ENCODE measurements at regions not wholly inside any gene's neighbourhood (a gene's known extent, or its start where the extent isn't known, plus 50 kb on each side); places are given as distances from the start of the nearest gene placed in this dataset.
"Not testable (repeated sequence)": the region's sequence is repeated elsewhere in the genome, so short reads cannot be mapped to it uniquely, and the experiment has no call there.

DNA sequence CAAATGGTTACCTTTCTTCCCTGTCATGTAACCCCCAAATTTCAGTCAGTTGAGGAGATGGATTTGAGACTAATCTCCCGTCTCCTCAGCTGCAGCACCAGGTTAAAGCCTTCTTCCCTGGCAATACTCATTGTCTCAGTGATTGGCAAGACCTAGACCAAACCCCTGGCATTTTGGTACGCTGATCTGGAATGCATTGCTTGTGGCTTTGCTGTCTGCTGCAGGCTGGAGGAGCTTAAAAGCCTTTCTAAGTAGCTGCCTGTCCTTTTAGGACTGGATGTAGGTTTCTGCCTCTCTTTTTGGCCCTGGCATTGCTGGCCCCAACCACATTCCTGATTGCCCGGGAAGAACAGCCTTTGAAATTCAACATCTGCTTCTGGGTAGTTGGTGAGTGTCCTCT, 729.6 kb upstream of the GJE1 start:
- Histone ChIP-seq H3K9me3 (ENCODE audit: control insufficient read depth, low read length) (peaks cover 4% of the 10 kb centered on the region), H3K4me1 (ENCODE audit: control insufficient read depth, insufficient read depth, low read length, poor library complexity, severe bottlenecking) (no peaks in the 10 kb centered on the region), H3K4me3 (ENCODE audit: insufficient read depth, low read depth, low read length, poor library complexity, severe bottlenecking) (no peak overlapping the region), H3K36me3 (ENCODE audit: control insufficient read depth, insufficient read depth, low read length) (no peaks in the 10 kb centered on the region), H3K27ac (ENCODE audit: insufficient read depth, low read length, poor library complexity, severe bottlenecking) (no peak overlapping the region), H3K27me3 (replicated peaks; ENCODE audit: control insufficient read depth, insufficient read depth, low read length, poor library complexity, severe bottlenecking) (no peaks in the 10 kb centered on the region)
- no peak for DNase-seq

DNA sequence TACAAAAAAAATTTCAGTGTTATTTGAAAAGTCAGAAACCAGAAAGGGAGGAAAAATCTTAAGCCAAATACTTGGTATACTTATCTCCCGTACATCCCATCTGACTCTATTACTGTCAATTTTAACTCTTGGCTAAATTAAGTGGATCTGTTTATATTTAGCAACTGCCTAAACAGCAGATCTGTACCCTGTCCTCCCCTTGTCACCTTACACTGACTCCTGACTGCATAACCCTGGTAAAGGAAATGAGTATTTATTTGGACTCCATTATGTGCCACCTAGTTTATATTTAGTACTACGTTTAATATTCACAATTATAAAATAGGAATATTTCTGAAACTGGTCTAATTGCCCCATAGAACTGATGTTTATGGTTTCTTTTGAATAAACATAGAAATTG, 730.2 kb upstream of the GJE1 start:
- Histone ChIP-seq H3K4me1 (ENCODE audit: control insufficient read depth, insufficient read depth, low read length, poor library complexity, severe bottlenecking) (no peaks in the 10 kb centered on the region), H3K27me3 (replicated peaks; ENCODE audit: control insufficient read depth, insufficient read depth, low read length, poor library complexity, severe bottlenecking) (no peaks in the 10 kb centered on the region), H3K36me3 (ENCODE audit: control insufficient read depth, insufficient read depth, low read length) (no peaks in the 10 kb centered on the region), H3K27ac (ENCODE audit: insufficient read depth, low read length, poor library complexity, severe bottlenecking) (no peak overlapping the region), H3K9me3 (ENCODE audit: control insufficient read depth, low read length) (no peaks in the 10 kb centered on the region), H3K4me3 (ENCODE audit: insufficient read depth, low read depth, low read length, poor library complexity, severe bottlenecking) (no peak overlapping the region)
- DNase-seq: no peak

DNA sequence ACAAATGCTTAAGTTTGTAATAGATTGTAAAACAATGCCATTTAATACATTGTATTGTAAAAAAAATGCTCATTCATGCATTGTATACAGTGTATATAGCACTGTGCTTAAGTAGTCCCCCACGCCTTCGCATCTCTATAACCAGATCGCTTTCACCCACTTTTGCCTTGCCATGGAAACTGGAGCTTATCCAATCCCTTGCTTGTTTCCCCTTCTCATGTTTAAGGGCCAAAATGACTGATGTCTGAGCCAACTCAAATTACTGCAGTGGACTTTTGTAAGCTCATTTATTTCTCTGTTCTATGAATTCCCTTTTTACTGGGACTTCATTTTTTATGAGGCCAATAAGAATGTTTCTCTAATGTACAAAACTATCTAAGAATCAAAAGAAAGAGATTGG, 730.9 kb upstream of the GJE1 start:
- no peak overlapping the region for H3K4me3 ChIP-seq (ENCODE audit: insufficient read depth, low read depth, low read length, poor library complexity, severe bottlenecking)
- no peaks in the 10 kb centered on the region for H3K4me1 ChIP-seq (ENCODE audit: control insufficient read depth, insufficient read depth, low read length, poor library complexity, severe bottlenecking)
- H3K9me3 ChIP-seq (ENCODE audit: control insufficient read depth, low read length): no peaks in the 10 kb centered on the region
- H3K27ac ChIP-seq (ENCODE audit: insufficient read depth, low read length, poor library complexity, severe bottlenecking): no peak overlapping the region
- no peaks in the 10 kb centered on the region for H3K27me3 ChIP-seq (replicated peaks; ENCODE audit: control insufficient read depth, insufficient read depth, low read length, poor library complexity, severe bottlenecking)
- no peaks in the 10 kb centered on the region for H3K36me3 ChIP-seq (ENCODE audit: control insufficient read depth, insufficient read depth, low read length)
- DNase-seq: no peak

DNA sequence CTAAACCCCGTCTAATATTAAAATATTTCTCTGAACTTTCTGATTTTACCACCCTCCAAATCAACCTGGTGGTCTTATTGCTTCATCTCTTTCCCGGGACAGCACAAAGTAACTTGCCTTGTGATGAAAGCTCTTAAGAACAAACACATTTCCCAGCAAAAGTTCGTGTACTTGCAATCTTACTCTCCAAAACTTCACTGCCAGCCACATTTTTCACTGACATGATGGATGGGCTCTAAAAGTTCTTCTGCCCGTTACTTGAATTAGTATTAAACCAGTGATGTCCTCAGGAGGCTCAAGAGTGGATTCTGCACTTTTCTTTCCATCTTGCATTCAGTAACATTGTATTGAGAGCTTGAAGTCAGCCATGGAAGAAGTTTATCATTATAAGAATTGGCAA, 731.6 kb upstream of the GJE1 start:
- Histone ChIP-seq H3K4me1 (ENCODE audit: control insufficient read depth, insufficient read depth, low read length, poor library complexity, severe bottlenecking) (no peaks in the 10 kb centered on the region), H3K27ac (ENCODE audit: insufficient read depth, low read length, poor library complexity, severe bottlenecking) (no peak overlapping the region), H3K9me3 (ENCODE audit: control insufficient read depth, low read length) (no peaks in the 10 kb centered on the region), H3K36me3 (ENCODE audit: control insufficient read depth, insufficient read depth, low read length) (no peaks in the 10 kb centered on the region), H3K4me3 (ENCODE audit: insufficient read depth, low read depth, low read length, poor library complexity, severe bottlenecking) (no peak overlapping the region), H3K27me3 (replicated peaks; ENCODE audit: control insufficient read depth, insufficient read depth, low read length, poor library complexity, severe bottlenecking) (no peaks in the 10 kb centered on the region)
- no peak for DNase-seq

DNA sequence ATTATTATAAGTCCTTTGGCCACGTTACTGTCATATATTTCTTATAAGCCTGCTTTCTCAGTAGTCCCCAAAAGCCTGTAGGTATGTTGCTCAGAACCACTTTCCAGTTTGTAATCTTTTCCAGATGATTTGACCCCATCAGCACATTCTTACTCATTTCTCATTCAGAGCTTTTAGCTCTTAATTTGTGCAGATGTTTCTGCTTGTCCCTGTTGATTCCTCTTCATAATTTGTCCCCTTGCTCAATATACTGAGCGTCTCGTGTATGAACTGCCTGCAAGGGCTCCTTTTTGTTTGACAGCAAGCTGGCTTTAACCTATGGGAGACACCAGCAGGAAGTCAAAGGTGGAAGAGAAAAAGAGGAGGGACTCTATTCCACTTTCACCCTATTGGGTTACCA, 733.8 kb upstream of the GJE1 start:
- H3K9me3 ChIP-seq (ENCODE audit: control insufficient read depth, low read length): no peaks in the 10 kb centered on the region

DNA sequence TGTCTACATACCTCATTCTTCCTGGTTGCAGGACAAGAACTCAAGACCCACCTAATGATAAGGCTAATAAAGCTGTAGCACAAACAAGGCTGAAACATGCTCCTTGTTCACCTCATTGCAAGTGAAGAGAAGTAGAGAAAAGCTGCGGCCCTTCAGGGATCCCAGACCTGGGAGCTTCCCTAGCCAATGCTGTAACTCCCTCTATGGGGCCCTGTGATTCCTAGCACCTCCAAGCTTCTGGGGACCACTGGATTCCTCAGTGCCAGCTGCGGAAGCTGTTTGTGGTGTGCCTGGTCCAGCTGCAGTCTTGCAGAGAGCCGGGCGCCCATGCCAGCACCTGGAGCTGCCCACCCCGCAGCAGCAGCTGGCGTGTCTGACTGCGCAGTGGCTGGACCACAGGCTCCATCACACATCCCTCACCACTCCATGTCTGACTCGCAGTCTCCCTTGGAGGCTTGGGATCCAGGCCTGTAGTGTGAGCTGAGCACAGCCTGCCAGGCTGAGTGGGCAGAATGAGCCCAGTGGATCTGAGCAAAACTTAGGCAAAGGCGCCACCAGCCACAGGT, 737.2 kb upstream of the GJE1 start:
- no peak for DNase-seq
- H3K9me3 ChIP-seq (ENCODE audit: control insufficient read depth, low read length): no peaks in the 10 kb centered on the region

More for the DNA sequence above, 733.8 kb upstream of the GJE1 start:
- Histone ChIP-seq H3K4me3 (ENCODE audit: insufficient read depth, low read depth, low read length, poor library complexity, severe bottlenecking) (no peak overlapping the region), H3K36me3 (ENCODE audit: control insufficient read depth, insufficient read depth, low read length) (no peaks in the 10 kb centered on the region), H3K27me3 (replicated peaks; ENCODE audit: control insufficient read depth, insufficient read depth, low read length, poor library complexity, severe bottlenecking) (no peaks in the 10 kb centered on the region), H3K27ac (ENCODE audit: insufficient read depth, low read length, poor library complexity, severe bottlenecking) (no peak overlapping the region), H3K4me1 (ENCODE audit: control insufficient read depth, insufficient read depth, low read length, poor library complexity, severe bottlenecking) (no peaks in the 10 kb centered on the region)
- DNase-seq: no peak

DNA sequence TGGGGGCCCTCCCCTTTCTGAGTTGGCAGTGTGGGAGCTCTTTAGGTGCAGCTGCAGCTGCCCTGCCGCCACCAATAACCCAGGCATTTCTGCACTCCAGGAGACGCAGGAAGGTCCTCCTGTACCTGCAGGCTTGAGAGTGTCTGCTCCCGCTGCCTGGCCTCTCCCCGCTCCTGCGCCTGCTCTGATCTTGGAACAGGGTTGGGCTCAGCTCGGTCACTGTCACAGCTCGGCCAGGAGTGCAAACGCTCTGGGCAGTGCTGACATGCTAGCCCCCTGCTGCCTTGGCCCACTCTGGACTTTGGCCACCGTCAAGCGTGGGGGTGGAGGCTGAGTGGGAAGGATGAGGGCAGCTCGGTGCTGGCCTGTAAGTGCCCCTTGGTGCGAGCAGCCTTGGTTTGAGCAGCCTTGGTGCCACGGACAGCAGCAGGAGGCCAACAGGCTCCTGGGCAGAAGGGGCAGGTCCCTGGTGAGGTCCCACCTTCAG, 738.1 kb upstream of the GJE1 start:
- H3K4me1 ChIP-seq (ENCODE audit: control insufficient read depth, insufficient read depth, low read length, poor library complexity, severe bottlenecking): no peaks in the 10 kb centered on the region
- H3K36me3 ChIP-seq (ENCODE audit: control insufficient read depth, insufficient read depth, low read length): no peaks in the 10 kb centered on the region
- DNase-seq: no peak

More for the DNA sequence above, 737.2 kb upstream of the GJE1 start:
- H3K4me1 ChIP-seq (ENCODE audit: control insufficient read depth, insufficient read depth, low read length, poor library complexity, severe bottlenecking): no peaks in the 10 kb centered on the region
- no peak overlapping the region for H3K27ac ChIP-seq (ENCODE audit: insufficient read depth, low read length, poor library complexity, severe bottlenecking)
- H3K4me3 ChIP-seq (ENCODE audit: insufficient read depth, low read depth, low read length, poor library complexity, severe bottlenecking): no peak overlapping the region
- no peaks in the 10 kb centered on the region for H3K36me3 ChIP-seq (ENCODE audit: control insufficient read depth, insufficient read depth, low read length)
- H3K27me3 ChIP-seq (replicated peaks; ENCODE audit: control insufficient read depth, insufficient read depth, low read length, poor library complexity, severe bottlenecking): no peaks in the 10 kb centered on the region

DNA sequence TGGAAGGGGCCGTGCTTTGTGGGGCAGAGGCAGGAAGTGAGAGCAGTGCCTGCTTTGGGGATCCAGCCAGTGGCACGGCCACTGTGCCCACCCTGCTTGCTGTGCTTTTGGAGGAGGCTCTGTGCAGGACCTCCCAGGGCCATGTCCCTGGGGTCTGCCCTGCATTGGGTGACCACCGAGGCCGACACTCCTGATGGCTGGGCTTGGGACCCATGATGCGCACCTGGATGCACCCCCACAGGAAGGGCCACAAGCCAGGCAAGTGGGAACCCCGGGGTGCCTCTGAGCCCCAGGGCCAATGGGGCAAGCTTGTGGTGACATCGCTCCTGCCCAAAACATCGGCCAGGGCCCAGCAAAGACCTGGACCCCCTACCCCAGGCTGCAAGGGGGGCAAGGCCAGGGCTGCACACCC, 738.6 kb upstream of the GJE1 start:
- H3K27ac ChIP-seq (ENCODE audit: insufficient read depth, low read length, poor library complexity, severe bottlenecking): no peak overlapping the region
- no peaks in the 10 kb centered on the region for H3K36me3 ChIP-seq (ENCODE audit: control insufficient read depth, insufficient read depth, low read length)
- no peak overlapping the region for H3K4me3 ChIP-seq (ENCODE audit: insufficient read depth, low read depth, low read length, poor library complexity, severe bottlenecking)
- H3K27me3 ChIP-seq (replicated peaks; ENCODE audit: control insufficient read depth, insufficient read depth, low read length, poor library complexity, severe bottlenecking): no peaks in the 10 kb centered on the region
- no peaks in the 10 kb centered on the region for H3K9me3 ChIP-seq (ENCODE audit: control insufficient read depth, low read length)
- DNase-seq: no peak
- H3K4me1 ChIP-seq (ENCODE audit: control insufficient read depth, insufficient read depth, low read length, poor library complexity, severe bottlenecking): no peaks in the 10 kb centered on the region

More for the DNA sequence above, 738.1 kb upstream of the GJE1 start:
- Histone ChIP-seq H3K27ac (ENCODE audit: insufficient read depth, low read length, poor library complexity, severe bottlenecking) (no peak overlapping the region), H3K4me3 (ENCODE audit: insufficient read depth, low read depth, low read length, poor library complexity, severe bottlenecking) (no peak overlapping the region), H3K27me3 (replicated peaks; ENCODE audit: control insufficient read depth, insufficient read depth, low read length, poor library complexity, severe bottlenecking) (no peaks in the 10 kb centered on the region), H3K9me3 (ENCODE audit: control insufficient read depth, low read length) (no peaks in the 10 kb centered on the region)

DNA sequence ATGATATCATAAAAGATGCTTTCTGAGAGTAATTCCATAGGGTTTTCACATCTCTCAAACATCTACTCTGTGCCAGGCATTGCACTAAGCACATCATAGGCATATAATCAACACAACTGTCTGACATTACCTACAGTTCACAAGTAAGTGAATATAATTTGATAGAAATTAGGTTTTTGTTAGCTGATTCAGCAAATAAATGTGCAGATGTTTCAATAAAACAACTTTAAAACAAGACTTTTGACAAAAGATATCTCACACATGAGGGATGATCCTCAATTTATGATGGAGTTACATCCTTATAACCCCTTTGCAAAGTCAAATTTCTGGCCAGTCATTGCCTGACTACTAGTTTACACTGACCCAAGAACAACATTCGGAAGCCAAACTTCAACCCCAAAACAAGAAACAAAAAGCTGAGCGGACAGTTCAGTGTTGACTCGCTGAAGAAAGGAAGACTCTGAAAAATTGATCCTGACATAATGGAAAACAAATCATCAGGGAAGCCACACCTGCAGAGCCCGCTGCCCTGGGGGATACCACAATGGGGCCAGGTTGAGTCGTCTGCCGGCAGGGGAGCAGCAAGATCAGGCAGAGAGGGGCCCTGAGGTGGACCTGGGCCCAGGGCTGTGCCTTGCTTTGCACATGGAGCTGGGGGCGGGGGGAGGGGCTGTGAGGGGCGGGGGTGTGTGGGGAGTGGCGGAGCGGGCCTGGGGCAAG, 739.2 kb upstream of the GJE1 start:
- Histone ChIP-seq H3K36me3 (ENCODE audit: control insufficient read depth, insufficient read depth, low read length) (no peaks in the 10 kb centered on the region), H3K27me3 (replicated peaks; ENCODE audit: control insufficient read depth, insufficient read depth, low read length, poor library complexity, severe bottlenecking) (no peaks in the 10 kb centered on the region)

DNA sequence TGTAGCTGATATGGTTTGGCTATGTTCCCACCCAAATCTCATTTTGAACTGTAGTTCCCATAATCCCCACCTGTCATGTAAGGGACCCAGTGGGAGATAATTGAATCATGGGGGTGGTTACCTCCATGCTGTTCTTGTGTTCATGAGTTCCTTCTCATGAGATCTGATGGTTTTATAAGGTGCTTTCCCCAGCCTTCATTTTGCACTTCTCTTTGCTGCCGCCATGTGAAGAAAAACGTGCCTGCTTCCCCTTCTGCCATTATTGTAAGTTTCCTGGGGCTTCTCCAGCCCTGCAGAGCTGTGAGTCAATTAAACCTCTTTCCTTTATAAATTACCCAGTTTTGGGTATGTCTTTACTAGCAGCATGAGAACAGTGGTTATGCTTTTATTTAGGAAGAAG, 741.6 kb upstream of the GJE1 start:
- H3K27ac ChIP-seq (ENCODE audit: insufficient read depth, low read length, poor library complexity, severe bottlenecking); H3K4me1 ChIP-seq (ENCODE audit: control insufficient read depth, insufficient read depth, low read length, poor library complexity, severe bottlenecking); H3K36me3 ChIP-seq (ENCODE audit: control insufficient read depth, insufficient read depth, low read length); H3K27me3 ChIP-seq (replicated peaks; ENCODE audit: control insufficient read depth, insufficient read depth, low read length, poor library complexity, severe bottlenecking); H3K9me3 ChIP-seq (ENCODE audit: control insufficient read depth, low read length); DNase-seq; H3K4me3 ChIP-seq (ENCODE audit: insufficient read depth, low read depth, low read length, poor library complexity, severe bottlenecking): not testable (repeated sequence)

More for the DNA sequence above, 739.2 kb upstream of the GJE1 start:
- no peaks in the 10 kb centered on the region for H3K4me1 ChIP-seq (ENCODE audit: control insufficient read depth, insufficient read depth, low read length, poor library complexity, severe bottlenecking)
- H3K9me3 ChIP-seq (ENCODE audit: control insufficient read depth, low read length): no peaks in the 10 kb centered on the region
- H3K4me3 ChIP-seq (ENCODE audit: insufficient read depth, low read depth, low read length, poor library complexity, severe bottlenecking): no peak overlapping the region
- DNase-seq: no peak
- H3K27ac ChIP-seq (ENCODE audit: insufficient read depth, low read length, poor library complexity, severe bottlenecking): no peak overlapping the region

All from effector memory CD4-positive, alpha-beta T cell (primary cell).